Ovary (tissue), 3 donors: ENCODE measurements at regions not wholly inside any gene's neighbourhood (a gene's known extent, or its start where the extent isn't known, plus 50 kb on each side); places are given as distances from the start of the nearest gene placed in this dataset.

Source experiments
- EP300 ChIP-seq: sonication (generic); formaldehyde crosslinking; IDR thresholded peaks from one replicate; pipeline ENCODE4 v1.6.1; 2017; ENCODE audit warnings: antibody characterized with exemption
- TF ChIP-seq, protein P1 (sequence below), 3 donors: fragments of 450-650 bp in 2 of 3; fragments of 200-600 bp in 1 of 3; IDR thresholded peaks; one replicate each; pipeline versions ENCODE4 v1.5.1 to v1.8.0; 2016 to 2022; ENCODE audit warnings: antibody characterized with exemption in 3 of 3, mild to moderate bottlenecking in 1 of 3
- donor health status: DM: no; HTN: no; CAD: no.

DNA sequence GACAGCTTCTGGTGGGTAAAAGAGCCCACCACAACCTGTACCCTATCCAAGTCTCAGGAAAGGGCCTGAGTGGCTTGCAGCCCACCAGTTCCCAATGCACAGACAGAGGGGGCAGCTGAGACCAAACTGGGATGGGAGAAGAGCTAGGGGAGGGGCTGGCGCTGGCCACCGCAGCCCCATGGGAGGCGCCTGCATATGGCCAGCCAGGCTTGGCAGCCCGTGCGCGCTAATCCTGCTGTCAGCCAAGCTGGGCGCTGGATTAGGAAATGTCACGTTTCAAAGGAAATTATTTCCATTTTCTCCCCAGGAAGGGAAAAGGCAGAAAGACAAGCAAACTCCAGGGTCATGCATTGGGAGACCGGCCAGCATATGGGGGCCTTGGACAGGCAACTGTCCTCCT is 236.8 kb downstream of the BUD13 start:
- TF ChIP-seq, protein P1, sequence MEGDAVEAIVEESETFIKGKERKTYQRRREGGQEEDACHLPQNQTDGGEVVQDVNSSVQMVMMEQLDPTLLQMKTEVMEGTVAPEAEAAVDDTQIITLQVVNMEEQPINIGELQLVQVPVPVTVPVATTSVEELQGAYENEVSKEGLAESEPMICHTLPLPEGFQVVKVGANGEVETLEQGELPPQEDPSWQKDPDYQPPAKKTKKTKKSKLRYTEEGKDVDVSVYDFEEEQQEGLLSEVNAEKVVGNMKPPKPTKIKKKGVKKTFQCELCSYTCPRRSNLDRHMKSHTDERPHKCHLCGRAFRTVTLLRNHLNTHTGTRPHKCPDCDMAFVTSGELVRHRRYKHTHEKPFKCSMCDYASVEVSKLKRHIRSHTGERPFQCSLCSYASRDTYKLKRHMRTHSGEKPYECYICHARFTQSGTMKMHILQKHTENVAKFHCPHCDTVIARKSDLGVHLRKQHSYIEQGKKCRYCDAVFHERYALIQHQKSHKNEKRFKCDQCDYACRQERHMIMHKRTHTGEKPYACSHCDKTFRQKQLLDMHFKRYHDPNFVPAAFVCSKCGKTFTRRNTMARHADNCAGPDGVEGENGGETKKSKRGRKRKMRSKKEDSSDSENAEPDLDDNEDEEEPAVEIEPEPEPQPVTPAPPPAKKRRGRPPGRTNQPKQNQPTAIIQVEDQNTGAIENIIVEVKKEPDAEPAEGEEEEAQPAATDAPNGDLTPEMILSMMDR (IDR thresholded peaks at IDR 0.05) = no peak
- no peak for TF ChIP-seq EP300
